KMS-11 (cell line): ENCODE measurements at regions not wholly inside any gene's neighbourhood (a gene's known extent, or its start where the extent isn't known, plus 50 kb on each side); places are given as distances from the start of the nearest gene placed in this dataset.

Experiments used
- H2AFZ ChIP-seq: fragments of 200-600 bp; sonication (generic); 2 replicates; pipeline ENCODE4 v1.6.1; 2016; ENCODE audit warnings: antibody characterized with exemption, mixed run types, low read depth
- H3K27ac ChIP-seq: fragments of 200-600 bp; sonication (generic); 2 replicates; pipeline ENCODE4 v1.6.1; 2016; ENCODE audit warnings: mild to moderate bottlenecking, mixed run types
- H3K27me3 ChIP-seq: fragments of 200-600 bp; sonication (generic); 2 replicates; pipeline ENCODE4 v1.6.1; 2017; ENCODE audit warnings: mild to moderate bottlenecking, low read depth, mixed run types, moderate library complexity; ENCODE audit not compliant: insufficient read depth
- H3K36me3 ChIP-seq: fragments of 200-600 bp; sonication (generic); 2 replicates; pipeline ENCODE4 v1.6.1; 2017; ENCODE audit warnings: mild to moderate bottlenecking, mixed run types; ENCODE audit not compliant: insufficient read depth
- H3K4me1 ChIP-seq: fragments of 200-600 bp; sonication (generic); 2 replicates; pipeline ENCODE4 v1.6.1; 2016; ENCODE audit warnings: mild to moderate bottlenecking, low read depth, mixed run types; ENCODE audit not compliant: poor library complexity, severe bottlenecking
- H3K4me2 ChIP-seq: fragments of 200-600 bp; sonication (generic); 2 replicates; pipeline ENCODE4 v1.7.0; 2016; ENCODE audit warnings: mild to moderate bottlenecking, mixed run types
- H3K4me3 ChIP-seq: fragments of 200-600 bp; sonication (generic); IDR thresholded peaks from 2 replicates; pipeline ENCODE4 v1.6.1; 2017; ENCODE audit warnings: low read depth, low read length, mixed read lengths; ENCODE audit not compliant: insufficient read depth
- H3K79me2 ChIP-seq: fragments of 200-600 bp; sonication (generic); 2 replicates; pipeline ENCODE4 v1.6.1; 2016; ENCODE audit warnings: low read depth, mixed run types; ENCODE audit not compliant: insufficient read depth
- H3K9ac ChIP-seq: fragments of 200-600 bp; sonication (generic); 2 replicates; pipeline ENCODE4 v1.6.1; 2016; ENCODE audit warnings: mild to moderate bottlenecking, mixed run types
- H4K20me1 ChIP-seq: fragments of 200-600 bp; sonication (generic); 2 replicates; pipeline ENCODE4 v1.6.1; 2016; ENCODE audit warnings: mild to moderate bottlenecking, mixed run types; ENCODE audit not compliant: insufficient read depth
- CTCF ChIP-seq: fragments of 200-600 bp; sonication (generic); conservative IDR thresholded peaks from 2 replicates; pipeline ENCODE4 v1.6.1; 2017; ENCODE audit warnings: low read depth, mild to moderate bottlenecking, antibody characterized with exemption, low read length, moderate library complexity, mixed read lengths

GRCh38 chr22:48351376-48352085 is 1476.1 kb downstream of the BRD1 start:
- H3K79me2 ChIP-seq = no peaks in the 10 kb centered on the region

GRCh38 chr22:48350456-48350855 is 1477.2 kb downstream of the BRD1 start:
- H3K27me3 ChIP-seq = no peaks in the 10 kb centered on the region
- no peaks in the 10 kb centered on the region for H3K36me3 ChIP-seq
- no peaks in the 10 kb centered on the region for H4K20me1 ChIP-seq
- no peak for TF ChIP-seq CTCF
- no peak overlapping the region for H2AFZ ChIP-seq
- H3K4me3 ChIP-seq = no peak overlapping the region
- no peaks in the 10 kb centered on the region for H3K4me1 ChIP-seq
- no peak overlapping the region for H3K9ac ChIP-seq
- H3K27ac ChIP-seq = no peak overlapping the region
- no peak overlapping the region for H3K4me2 ChIP-seq
- no peaks in the 10 kb centered on the region for H3K79me2 ChIP-seq

More at GRCh38 chr22:48351376-48352085, 1476.1 kb downstream of the BRD1 start:
- no peak for TF ChIP-seq CTCF
- no peak overlapping the region for H3K4me3 ChIP-seq
- H3K4me2 ChIP-seq = no peak overlapping the region
- H3K9ac ChIP-seq = no peak overlapping the region
- no peaks in the 10 kb centered on the region for H4K20me1 ChIP-seq
- no peaks in the 10 kb centered on the region for H3K4me1 ChIP-seq
- H3K27ac ChIP-seq = no peak overlapping the region
- no peaks in the 10 kb centered on the region for H3K36me3 ChIP-seq
- no peaks in the 10 kb centered on the region for H3K27me3 ChIP-seq
- no peak overlapping the region for H2AFZ ChIP-seq

GRCh38 chr22:48348855-48349254 is 1478.8 kb downstream of the BRD1 start:
- no peaks in the 10 kb centered on the region for H3K27me3 ChIP-seq
- H3K27ac ChIP-seq = no peak overlapping the region
- H3K4me2 ChIP-seq = no peak overlapping the region
- no peaks in the 10 kb centered on the region for H3K4me1 ChIP-seq
- no peaks in the 10 kb centered on the region for H3K79me2 ChIP-seq
- no peak overlapping the region for H2AFZ ChIP-seq
- H3K36me3 ChIP-seq = no peaks in the 10 kb centered on the region
- H3K9ac ChIP-seq = no peak overlapping the region
- no peaks in the 10 kb centered on the region for H4K20me1 ChIP-seq
- no peak overlapping the region for H3K4me3 ChIP-seq
- no peak for TF ChIP-seq CTCF

- H3K79me2 ChIP-seq = no peaks in the 10 kb centered on the region
- H3K9ac ChIP-seq = no peak overlapping the region
- no peak overlapping the region for H3K4me2 ChIP-seq
- H3K4me3 ChIP-seq = no peak overlapping the region
- H2AFZ ChIP-seq = no peak overlapping the region
- no peak overlapping the region for H3K27ac ChIP-seq
- TF ChIP-seq CTCF = no peak
- H3K27me3 ChIP-seq = no peaks in the 10 kb centered on the region
- H3K4me1 ChIP-seq = no peaks in the 10 kb centered on the region
- no peaks in the 10 kb centered on the region for H3K36me3 ChIP-seq
- H4K20me1 ChIP-seq = no peaks in the 10 kb centered on the region
Observed at GRCh38 chr22:48347311-48347710, 1480.4 kb downstream of the BRD1 start.
